Testis (tissue), 2 donors: ENCODE measurements at regions not wholly inside any gene's neighbourhood (a gene's known extent, or its start where the extent isn't known, plus 50 kb on each side); places are given as distances from the start of the nearest gene placed in this dataset.

Source experiments
- DNase-seq: peaks from one replicate; pipeline ENCODE4 v3.0.0-alpha.2; 2019
- H3K27ac ChIP-seq, 2 donors: fragments of 200-600 bp; sonication (generic); one replicate each; pipeline ENCODE4 v1.5.1; 2019
- H3K27me3 ChIP-seq: fragments of 200-600 bp; sonication (generic); one replicate; pipeline ENCODE4 v1.5.1; 2019
- H3K36me3 ChIP-seq: fragments of 200-600 bp; sonication (generic); one replicate; pipeline ENCODE4 v1.5.1; 2017; ENCODE audit warnings: low read depth; ENCODE audit errors: missing control alignments
- H3K4me1 ChIP-seq: fragments of 200-600 bp; sonication (generic); one replicate; pipeline ENCODE4 v1.5.1; 2019
- H3K4me3 ChIP-seq, 2 donors: fragments of 200-600 bp; sonication (generic); one replicate each; pipeline ENCODE4 v1.5.1; 2017 to 2019
- H3K9me3 ChIP-seq: fragments of 200-600 bp; sonication (generic); one replicate; pipeline ENCODE4 v1.5.1; 2017
- POLR2A ChIP-seq: fragments of 450-650 bp; IDR thresholded peaks from one replicate; pipeline ENCODE4 v1.6.1; 2017; ENCODE audit warnings: antibody characterized with exemption, mild to moderate bottlenecking, moderate library complexity
- WGBS, 2 donors: methylation state at CpG; one replicate each; pipeline ENCODE4 v1.1.5; 2018; 5-methylcytosine and 5-hydroxymethylcytosine counted together
- intact Hi-C: fragments of 100-400 bp; cut with DNase I; formaldehyde crosslinking; loops from one replicate; pipeline ENCODE4 v1.15.1; 2023; ENCODE audit warnings: low total_unique reads
- TF ChIP-seq, protein P1 (sequence below), 3 experiments: fragments of 450-650 bp in 2 of 3; fragments of 200-600 bp in 1 of 3; sonication (generic) in 1 of 3; IDR thresholded peaks; one replicate each; pipeline ENCODE4 v1.5.1; 2016 to 2019; ENCODE audit warnings: antibody characterized with exemption in 3 of 3, mild to moderate bottlenecking in 2 of 3, moderate library complexity in 1 of 3

GRCh38 chr2:219739866-219740440 lies 112.5 kb downstream of the SLC4A3 start:
- no peaks in the 10 kb centered on the region for H3K36me3 ChIP-seq
- no peak overlapping the region for H3K4me3 ChIP-seq
- H3K9me3 ChIP-seq, result no peaks in the 10 kb centered on the region
- intact Hi-C loops, result loop anchor here (10.0 kb wide), 1 partner anchor 95 kb away; no protein-coding TSS in a partner anchor
- no peaks in the 10 kb centered on the region for H3K27me3 ChIP-seq
- WGBS, 2 donors, result 91 to 96% methylated on average over 13 of the region's 13 CpGs
- TF ChIP-seq, protein P1, sequence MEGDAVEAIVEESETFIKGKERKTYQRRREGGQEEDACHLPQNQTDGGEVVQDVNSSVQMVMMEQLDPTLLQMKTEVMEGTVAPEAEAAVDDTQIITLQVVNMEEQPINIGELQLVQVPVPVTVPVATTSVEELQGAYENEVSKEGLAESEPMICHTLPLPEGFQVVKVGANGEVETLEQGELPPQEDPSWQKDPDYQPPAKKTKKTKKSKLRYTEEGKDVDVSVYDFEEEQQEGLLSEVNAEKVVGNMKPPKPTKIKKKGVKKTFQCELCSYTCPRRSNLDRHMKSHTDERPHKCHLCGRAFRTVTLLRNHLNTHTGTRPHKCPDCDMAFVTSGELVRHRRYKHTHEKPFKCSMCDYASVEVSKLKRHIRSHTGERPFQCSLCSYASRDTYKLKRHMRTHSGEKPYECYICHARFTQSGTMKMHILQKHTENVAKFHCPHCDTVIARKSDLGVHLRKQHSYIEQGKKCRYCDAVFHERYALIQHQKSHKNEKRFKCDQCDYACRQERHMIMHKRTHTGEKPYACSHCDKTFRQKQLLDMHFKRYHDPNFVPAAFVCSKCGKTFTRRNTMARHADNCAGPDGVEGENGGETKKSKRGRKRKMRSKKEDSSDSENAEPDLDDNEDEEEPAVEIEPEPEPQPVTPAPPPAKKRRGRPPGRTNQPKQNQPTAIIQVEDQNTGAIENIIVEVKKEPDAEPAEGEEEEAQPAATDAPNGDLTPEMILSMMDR (IDR thresholded peaks at IDR 0.05), result no peak
- no peak for TF ChIP-seq POLR2A
- DNase-seq, result no peak
- peaks cover 4% of the 10 kb centered on the region for H3K4me1 ChIP-seq
- H3K27ac ChIP-seq, result no peak overlapping the region

- TF ChIP-seq, protein P1 (IDR thresholded peaks at IDR 0.05), result no peak
- no peak for TF ChIP-seq POLR2A
- Histone ChIP-seq H3K4me1 (peaks cover 4% of the 10 kb centered on the region), H3K27me3 (no peaks in the 10 kb centered on the region), H3K4me3 (no peak overlapping the region), H3K36me3 (no peaks in the 10 kb centered on the region), H3K9me3 (no peaks in the 10 kb centered on the region), H3K27ac (no peak overlapping the region)
- DNase-seq, result no peak
- 83 to 87% methylated on average over 1 of the region's 1 CpG for WGBS, 2 donors
- intact Hi-C loops, result no loop called here
These were observed 116.1 kb downstream of the SLC4A3 start for GRCh38 chr2:219743548-219743947.

GRCh38 chr2:219744066-219744465 lies 116.6 kb downstream of the SLC4A3 start:
- intact Hi-C loops, result no loop called here
- no peak for DNase-seq
- H3K36me3 ChIP-seq, result no peaks in the 10 kb centered on the region
- H3K9me3 ChIP-seq, result no peaks in the 10 kb centered on the region
- H3K27ac ChIP-seq, result no peak overlapping the region
- H3K27me3 ChIP-seq, result no peaks in the 10 kb centered on the region
- WGBS, 2 donors, result 76 to 81% methylated on average over 2 of the region's 2 CpGs
- no peak for TF ChIP-seq POLR2A
- TF ChIP-seq, protein P1 (IDR thresholded peaks at IDR 0.05), result no peak
- H3K4me3 ChIP-seq, result no peak overlapping the region
- peaks cover 4% of the 10 kb centered on the region for H3K4me1 ChIP-seq

DNA sequence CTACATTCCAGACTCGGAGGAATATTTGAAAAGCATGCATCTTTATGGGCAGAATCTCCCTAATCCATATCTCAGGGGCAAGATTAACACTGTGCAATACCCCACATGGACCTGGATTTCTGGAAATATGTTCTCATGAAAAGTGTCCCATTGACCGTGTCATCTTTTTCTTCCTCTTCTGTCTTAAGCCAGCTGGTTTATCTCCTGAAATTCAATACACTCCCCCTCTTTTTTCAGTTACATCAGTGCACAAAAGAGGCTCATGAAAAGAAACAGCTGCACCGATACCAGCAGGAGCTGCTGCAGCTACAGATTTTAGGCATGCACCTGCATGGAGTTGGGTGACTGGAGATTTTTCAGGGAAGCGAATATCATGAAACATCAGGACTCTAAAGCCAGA lies 117.2 kb downstream of the SLC4A3 start:
- WGBS, 2 donors, result 67 to 68% methylated on average over 4 of the region's 4 CpGs
- intact Hi-C loops, result no loop called here

DNA sequence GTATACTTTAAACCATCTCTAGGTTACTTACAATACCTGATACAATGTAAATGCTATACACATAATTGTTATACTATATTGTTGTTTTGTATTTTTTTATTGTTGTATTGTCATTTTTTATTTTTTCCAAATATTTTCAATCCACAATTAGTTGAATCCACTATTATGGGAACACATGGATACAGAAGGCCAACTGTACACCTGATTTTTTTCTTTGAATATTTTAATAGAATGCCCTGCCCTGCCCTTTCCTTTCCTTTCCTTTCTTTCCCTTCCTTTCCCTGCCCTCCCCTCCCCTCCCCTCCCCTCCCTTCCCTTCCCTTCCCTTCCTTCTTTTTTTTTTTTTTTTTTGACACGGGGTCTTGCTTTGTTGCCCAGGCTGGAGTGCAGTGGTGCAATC lies 120.2 kb downstream of the SLC4A3 start:
- TF ChIP-seq POLR2A, result no peak
- TF ChIP-seq, protein P1 (IDR thresholded peaks at IDR 0.05), result no peak
- Histone ChIP-seq H3K27me3 (no peaks in the 10 kb centered on the region), H3K27ac (no peak overlapping the region), H3K4me1 (peaks cover 4% of the 10 kb centered on the region), H3K9me3 (no peaks in the 10 kb centered on the region), H3K4me3 (no peak overlapping the region), H3K36me3 (no peaks in the 10 kb centered on the region)
- 64 to 93% methylated on average over 1 of the region's 1 CpG for WGBS, 2 donors
- intact Hi-C loops, result no loop called here
- no peak for DNase-seq

More for the DNA sequence above, 117.2 kb downstream of the SLC4A3 start:
- Histone ChIP-seq H3K9me3 (no peaks in the 10 kb centered on the region), H3K4me1 (peaks cover 4% of the 10 kb centered on the region), H3K27ac (no peak overlapping the region), H3K27me3 (no peaks in the 10 kb centered on the region), H3K4me3 (no peak overlapping the region), H3K36me3 (no peaks in the 10 kb centered on the region)
- no peak for DNase-seq
- no peak for TF ChIP-seq POLR2A
- TF ChIP-seq, protein P1 (IDR thresholded peaks at IDR 0.05), result no peak
